Neural progenitor cell (in vitro differentiated cells): ENCODE measurements at regions not wholly inside any gene's neighbourhood (a gene's known extent, or its start where the extent isn't known, plus 50 kb on each side); places are given as distances from the start of the nearest gene placed in this dataset.

Experiments used
- DNase-seq: peaks from one replicate; pipeline ENCODE4 v3.0.0-alpha.2; 2016; ENCODE audit warnings: low spot score
- H2AFZ ChIP-seq: fragments of 200-600 bp; sonication (generic); replicated peaks from 2 replicates; pipeline ENCODE4 v1.6.1; 2016; ENCODE audit warnings: antibody characterized with exemption
- H3F3A ChIP-seq: fragments of 200-600 bp; sonication (generic); 2 replicates; pipeline ENCODE4 v1.6.1; 2016; ENCODE audit warnings: antibody characterized with exemption, low read depth
- H3K27ac ChIP-seq: fragments of 200-600 bp; sonication (generic); 2 replicates; pipeline ENCODE4 v1.5.1; 2016; ENCODE audit warnings: mild to moderate bottlenecking
- H3K27me3 ChIP-seq: fragments of 200-600 bp; sonication (generic); 2 replicates; pipeline ENCODE4 v1.6.1; 2016; ENCODE audit warnings: mild to moderate bottlenecking, moderate library complexity
- H3K36me3 ChIP-seq: fragments of 200-600 bp; sonication (generic); 2 replicates; pipeline ENCODE4 v1.5.1; 2016
- H3K4me1 ChIP-seq: fragments of 200-600 bp; sonication (generic); 2 replicates; pipeline ENCODE4 v1.6.1; 2016; ENCODE audit warnings: mixed run types
- H3K4me2 ChIP-seq: fragments of 200-600 bp; sonication (generic); 2 replicates; pipeline ENCODE4 v1.6.1; 2016
- H3K4me3 ChIP-seq: fragments of 200-600 bp; sonication (generic); 2 replicates; pipeline ENCODE4 v1.5.1; 2016
- H3K79me2 ChIP-seq: fragments of 200-600 bp; sonication (generic); 2 replicates; pipeline ENCODE4 v1.6.1; 2016; ENCODE audit warnings: low read depth
- H3K9ac ChIP-seq: fragments of 200-600 bp; sonication (generic); 2 replicates; pipeline ENCODE4 v1.6.1; 2016
- H3K9me3 ChIP-seq: fragments of 200-600 bp; sonication (generic); 2 replicates; pipeline ENCODE4 v1.5.1; 2016; ENCODE audit warnings: low read depth
- H4K20me1 ChIP-seq: fragments of 200-600 bp; sonication (generic); 2 replicates; pipeline ENCODE4 v1.6.1; 2016; ENCODE audit warnings: low read depth
- H3K27ac Mint-ChIP-seq: 3 replicates; pipeline ENCODE4 v1.8.0; 2021; ENCODE audit warnings: mixed read lengths
- H3K27me3 Mint-ChIP-seq: 2 replicates; pipeline ENCODE4 v1.8.0; 2022; ENCODE audit warnings: low read depth, mild to moderate bottlenecking, inconsistent platforms, moderate library complexity, mixed read lengths; ENCODE audit not compliant: insufficient read depth
- H3K36me3 Mint-ChIP-seq: 3 replicates; pipeline ENCODE4 v1.8.0; 2021; ENCODE audit warnings: mixed read lengths
- H3K4me1 Mint-ChIP-seq: 3 replicates; pipeline ENCODE4 v1.8.0; 2021; ENCODE audit warnings: mixed read lengths
- H3K4me3 Mint-ChIP-seq: 3 replicates; pipeline ENCODE4 v1.8.0; 2021; ENCODE audit warnings: mild to moderate bottlenecking, moderate library complexity, mixed read lengths
- H3K9me3 Mint-ChIP-seq: 3 replicates; pipeline ENCODE4 v1.8.0; 2020; ENCODE audit warnings: mixed read lengths
- EZH2 ChIP-seq: fragments of 200-600 bp; sonication (generic); IDR thresholded peaks from 2 replicates; pipeline ENCODE4 v1.6.1; 2017; ENCODE audit warnings: antibody characterized with exemption, mild to moderate bottlenecking, moderate library complexity
- EZH2phosphoT487 ChIP-seq: fragments of 200-600 bp; sonication (generic); IDR thresholded peaks from 2 replicates; pipeline ENCODE4 v1.6.1; 2017; ENCODE audit warnings: antibody characterized with exemption
- TF ChIP-seq, protein P1 (sequence below): fragments of 200-600 bp; sonication (generic); IDR thresholded peaks from 2 replicates; pipeline ENCODE4 v1.5.1; 2017; ENCODE audit warnings: antibody characterized with exemption, mild to moderate bottlenecking

GRCh38 chr5:156251076-156251475 is 75.9 kb upstream of the SGCD start:
- Histone ChIP-seq H3K4me1 (no peaks in the 10 kb centered on the region), H3K9ac (no peak overlapping the region)

DNA sequence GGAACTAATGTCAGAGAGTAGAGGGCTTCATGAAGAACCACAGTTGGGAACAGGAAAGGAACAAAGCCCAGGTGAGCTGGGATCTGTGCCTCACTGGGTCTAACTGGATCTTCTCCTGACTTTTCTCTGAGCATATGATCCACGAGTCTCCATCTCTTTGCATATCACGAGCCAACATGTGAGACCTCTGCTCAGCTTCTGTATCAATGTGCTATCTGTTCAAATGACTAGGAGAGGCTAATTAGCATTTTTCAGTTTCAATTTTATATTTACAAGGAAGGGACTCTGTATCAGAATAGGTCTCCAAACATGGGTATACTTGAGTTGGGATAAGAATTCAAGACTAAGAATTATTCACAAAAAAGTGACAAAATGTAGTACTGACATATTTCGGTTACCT is 73.8 kb upstream of the SGCD start:
- Mint-ChIP-seq H3K4me1 (peaks cover 4% of the 10 kb centered on the region), H3K36me3 (no peaks in the 10 kb centered on the region), H3K27me3 (no peaks in the 10 kb centered on the region), H3K9me3 (no peaks in the 10 kb centered on the region), H3K4me3 (no peak overlapping the region), H3K27ac (no peak overlapping the region)
- Histone ChIP-seq H3K4me3 (no peak overlapping the region), H3K79me2 (no peaks in the 10 kb centered on the region), H4K20me1 (no peaks in the 10 kb centered on the region), H3K27ac (no peak overlapping the region), H3K9me3 (no peaks in the 10 kb centered on the region), H3K4me1 (no peaks in the 10 kb centered on the region), H2AFZ (no peak overlapping the region), H3K27me3 (no peaks in the 10 kb centered on the region), H3K4me2 (no peak overlapping the region), H3K36me3 (no peaks in the 10 kb centered on the region), H3K9ac (no peak overlapping the region), H3F3A (no peaks in the 10 kb centered on the region)
- TF ChIP-seq EZH2phosphoT487, result no peak
- TF ChIP-seq EZH2, result no peak
- TF ChIP-seq, protein P1, sequence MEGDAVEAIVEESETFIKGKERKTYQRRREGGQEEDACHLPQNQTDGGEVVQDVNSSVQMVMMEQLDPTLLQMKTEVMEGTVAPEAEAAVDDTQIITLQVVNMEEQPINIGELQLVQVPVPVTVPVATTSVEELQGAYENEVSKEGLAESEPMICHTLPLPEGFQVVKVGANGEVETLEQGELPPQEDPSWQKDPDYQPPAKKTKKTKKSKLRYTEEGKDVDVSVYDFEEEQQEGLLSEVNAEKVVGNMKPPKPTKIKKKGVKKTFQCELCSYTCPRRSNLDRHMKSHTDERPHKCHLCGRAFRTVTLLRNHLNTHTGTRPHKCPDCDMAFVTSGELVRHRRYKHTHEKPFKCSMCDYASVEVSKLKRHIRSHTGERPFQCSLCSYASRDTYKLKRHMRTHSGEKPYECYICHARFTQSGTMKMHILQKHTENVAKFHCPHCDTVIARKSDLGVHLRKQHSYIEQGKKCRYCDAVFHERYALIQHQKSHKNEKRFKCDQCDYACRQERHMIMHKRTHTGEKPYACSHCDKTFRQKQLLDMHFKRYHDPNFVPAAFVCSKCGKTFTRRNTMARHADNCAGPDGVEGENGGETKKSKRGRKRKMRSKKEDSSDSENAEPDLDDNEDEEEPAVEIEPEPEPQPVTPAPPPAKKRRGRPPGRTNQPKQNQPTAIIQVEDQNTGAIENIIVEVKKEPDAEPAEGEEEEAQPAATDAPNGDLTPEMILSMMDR, result no peak
- DNase-seq, result no peak

More at GRCh38 chr5:156251076-156251475, 75.9 kb upstream of the SGCD start:
- Mint-ChIP-seq H3K9me3 (no peaks in the 10 kb centered on the region), H3K27ac (no peak overlapping the region), H3K4me1 (peaks cover 4% of the 10 kb centered on the region), H3K27me3 (no peaks in the 10 kb centered on the region), H3K36me3 (no peaks in the 10 kb centered on the region), H3K4me3 (no peak overlapping the region)
- Histone ChIP-seq H3K9me3 (no peaks in the 10 kb centered on the region), H3K36me3 (no peaks in the 10 kb centered on the region), H3F3A (no peaks in the 10 kb centered on the region), H2AFZ (no peak overlapping the region), H3K27me3 (no peaks in the 10 kb centered on the region), H3K27ac (no peak overlapping the region), H3K4me2 (no peak overlapping the region), H3K4me3 (no peak overlapping the region), H3K79me2 (no peaks in the 10 kb centered on the region), H4K20me1 (no peaks in the 10 kb centered on the region)
- no peak for TF ChIP-seq EZH2phosphoT487
- TF ChIP-seq, protein P1, result no peak
- TF ChIP-seq EZH2, result no peak
- DNase-seq, result no peak

GRCh38 chr5:156254196-156254595 is 72.8 kb upstream of the SGCD start:
- H2AFZ ChIP-seq, result no peak overlapping the region
- H3K27me3 Mint-ChIP-seq, result no peaks in the 10 kb centered on the region
- no peaks in the 10 kb centered on the region for H3K36me3 Mint-ChIP-seq
- no peak overlapping the region for H3K27ac Mint-ChIP-seq
- no peaks in the 10 kb centered on the region for H3K4me1 ChIP-seq
- H3K4me2 ChIP-seq, result no peak overlapping the region
- H3K4me3 Mint-ChIP-seq, result no peak overlapping the region
- no peak for DNase-seq
- no peaks in the 10 kb centered on the region for H3K36me3 ChIP-seq
- H3K9me3 ChIP-seq, result no peaks in the 10 kb centered on the region
- no peaks in the 10 kb centered on the region for H3K79me2 ChIP-seq
- no peaks in the 10 kb centered on the region for H3F3A ChIP-seq
- H3K4me3 ChIP-seq, result no peak overlapping the region
- H3K9ac ChIP-seq, result no peak overlapping the region
- H3K4me1 Mint-ChIP-seq, result no peaks in the 10 kb centered on the region
- TF ChIP-seq, protein P1, result no peak
- no peak for TF ChIP-seq EZH2
- no peak for TF ChIP-seq EZH2phosphoT487
- H3K27ac ChIP-seq, result no peak overlapping the region
- no peaks in the 10 kb centered on the region for H3K27me3 ChIP-seq
- H3K9me3 Mint-ChIP-seq, result no peaks in the 10 kb centered on the region
- H4K20me1 ChIP-seq, result no peaks in the 10 kb centered on the region
